Activated naive CD4-positive, alpha-beta T cell treated with anti-CD3 and anti-CD28 coated beads for 36 hours (primary cell): ENCODE measurements at regions not wholly inside any gene's neighbourhood (a gene's known extent, or its start where the extent isn't known, plus 50 kb on each side); places are given as distances from the start of the nearest gene placed in this dataset.
"Not testable (repeated sequence)": the region's sequence is repeated elsewhere in the genome, so short reads cannot be mapped to it uniquely, and the experiment has no call there.

Experiments used
- CTCF ChIA-PET: fragments of 350-600 bp; sonication (Branson Sonifier 250); formaldehyde crosslinking; loops from one replicate; lab custom pipeline; 2021; ENCODE audit warnings: antibody characterized with exemption; lab: Charles Lee
- DNase-seq: peaks from one replicate; pipeline ENCODE4 v3.0.0-alpha.2; 2020
- H3K27ac Mint-ChIP-seq: one replicate; pipeline ENCODE4 v1.8.0; 2021; ENCODE audit warnings: mild to moderate bottlenecking, mixed read lengths
- H3K27me3 Mint-ChIP-seq: one replicate; pipeline ENCODE4 v1.8.0; 2021; ENCODE audit warnings: low read depth, mixed read lengths
- H3K36me3 Mint-ChIP-seq: one replicate; pipeline ENCODE4 v1.8.0; 2021; ENCODE audit warnings: low read depth, mixed read lengths
- H3K4me1 Mint-ChIP-seq: one replicate; pipeline ENCODE4 v1.8.0; 2021; ENCODE audit warnings: low read depth, mixed read lengths
- H3K4me3 Mint-ChIP-seq: one replicate; pipeline ENCODE4 v1.8.0; 2021; ENCODE audit warnings: mild to moderate bottlenecking, moderate library complexity, mixed read lengths
- H3K9me3 Mint-ChIP-seq: one replicate; pipeline ENCODE4 v1.8.0; 2021; ENCODE audit warnings: mixed read lengths
- intact Hi-C: fragments of 100-400 bp; cut with micrococcal nuclease; formaldehyde crosslinking; loops from one replicate; pipeline ENCODE4 v1.15.1; 2023

- Mint-ChIP-seq H3K9me3 (peaks cover 21% of the 10 kb centered on the region), H3K36me3 (no peaks in the 10 kb centered on the region), H3K4me1 (no peaks in the 10 kb centered on the region), H3K27ac (no peak overlapping the region), H3K4me3 (no peak overlapping the region), H3K27me3 (no peaks in the 10 kb centered on the region)
- no peak for DNase-seq
- intact Hi-C loops = no loop called here
- CTCF ChIA-PET = no interaction called here
Observed at GRCh38 chr4:188934320-188934962, 795.2 kb downstream of the TRIML1 start.

GRCh38 chr4:188941524-188942119 is 802.4 kb downstream of the TRIML1 start:
- H3K9me3 Mint-ChIP-seq = peaks cover 5% of the 10 kb centered on the region
- H3K27me3 Mint-ChIP-seq = no peaks in the 10 kb centered on the region
- CTCF ChIA-PET = no interaction called here
- H3K4me1 Mint-ChIP-seq = no peaks in the 10 kb centered on the region
- H3K36me3 Mint-ChIP-seq = no peaks in the 10 kb centered on the region
- no peak overlapping the region for H3K27ac Mint-ChIP-seq
- intact Hi-C loops = no loop called here
- no peak overlapping the region for H3K4me3 Mint-ChIP-seq
- DNase-seq = no peak

GRCh38 chr4:188942606-188943005 is 803.4 kb downstream of the TRIML1 start:
- Mint-ChIP-seq H3K4me3 (no peak overlapping the region), H3K9me3 (peaks cover 5% of the 10 kb centered on the region), H3K4me1 (no peaks in the 10 kb centered on the region), H3K27ac (no peak overlapping the region), H3K36me3 (no peaks in the 10 kb centered on the region), H3K27me3 (no peaks in the 10 kb centered on the region)
- no peak for DNase-seq
- CTCF ChIA-PET = no interaction called here
- intact Hi-C loops = no loop called here

GRCh38 chr4:188949596-188949995 is 810.4 kb downstream of the TRIML1 start:
- intact Hi-C loops = no loop called here
- peaks cover 2% of the 10 kb centered on the region for H3K27me3 Mint-ChIP-seq
- no peak for DNase-seq
- no peaks in the 10 kb centered on the region for H3K4me1 Mint-ChIP-seq
- H3K27ac Mint-ChIP-seq = no peak overlapping the region
- CTCF ChIA-PET = no interaction called here
- no peak overlapping the region for H3K4me3 Mint-ChIP-seq
- no peaks in the 10 kb centered on the region for H3K36me3 Mint-ChIP-seq
- no peaks in the 10 kb centered on the region for H3K9me3 Mint-ChIP-seq

- no peak for DNase-seq
- intact Hi-C loops = no loop called here
- H3K9me3 Mint-ChIP-seq = peaks cover 6% of the 10 kb centered on the region
- no peaks in the 10 kb centered on the region for H3K36me3 Mint-ChIP-seq
- no peak overlapping the region for H3K4me3 Mint-ChIP-seq
- no peaks in the 10 kb centered on the region for H3K27me3 Mint-ChIP-seq
- no peaks in the 10 kb centered on the region for H3K4me1 Mint-ChIP-seq
- CTCF ChIA-PET = no interaction called here
- no peak overlapping the region for H3K27ac Mint-ChIP-seq
Observed at GRCh38 chr4:188955066-188955465, 815.8 kb downstream of the TRIML1 start.

- peaks cover 6% of the 10 kb centered on the region for H3K9me3 Mint-ChIP-seq
Observed at GRCh38 chr4:188956566-188956965, 817.3 kb downstream of the TRIML1 start.

GRCh38 chr4:188958346-188958745 is 819.1 kb downstream of the TRIML1 start:
- intact Hi-C loops = no loop called here
- no peak for DNase-seq
- CTCF ChIA-PET = no interaction called here
- H3K4me1 Mint-ChIP-seq = no peaks in the 10 kb centered on the region
- peaks cover 8% of the 10 kb centered on the region for H3K9me3 Mint-ChIP-seq
- no peak overlapping the region for H3K4me3 Mint-ChIP-seq
- no peaks in the 10 kb centered on the region for H3K27me3 Mint-ChIP-seq
- H3K36me3 Mint-ChIP-seq = no peaks in the 10 kb centered on the region
- H3K27ac Mint-ChIP-seq = no peak overlapping the region

More at GRCh38 chr4:188956566-188956965, 817.3 kb downstream of the TRIML1 start:
- Mint-ChIP-seq H3K4me3 (no peak overlapping the region), H3K36me3 (no peaks in the 10 kb centered on the region), H3K4me1 (no peaks in the 10 kb centered on the region), H3K27ac (no peak overlapping the region), H3K27me3 (no peaks in the 10 kb centered on the region)
- intact Hi-C loops = no loop called here
- DNase-seq = no peak
- CTCF ChIA-PET = no interaction called here

GRCh38 chr4:188959424-188959823 is 820.2 kb downstream of the TRIML1 start:
- H3K4me1 Mint-ChIP-seq = no peaks in the 10 kb centered on the region
- H3K36me3 Mint-ChIP-seq = no peaks in the 10 kb centered on the region
- no peak overlapping the region for H3K27ac Mint-ChIP-seq
- CTCF ChIA-PET = no interaction called here
- H3K27me3 Mint-ChIP-seq = no peaks in the 10 kb centered on the region
- no peak for DNase-seq
- intact Hi-C loops = no loop called here
- H3K4me3 Mint-ChIP-seq = no peak overlapping the region
- peaks cover 8% of the 10 kb centered on the region for H3K9me3 Mint-ChIP-seq

GRCh38 chr4:188960411-188961093 is 821.3 kb downstream of the TRIML1 start:
- no peak overlapping the region for H3K27ac Mint-ChIP-seq
- no peak overlapping the region for H3K4me3 Mint-ChIP-seq
- peaks cover 7% of the 10 kb centered on the region for H3K9me3 Mint-ChIP-seq
- DNase-seq = no peak
- no peaks in the 10 kb centered on the region for H3K27me3 Mint-ChIP-seq
- CTCF ChIA-PET = no interaction called here
- no peaks in the 10 kb centered on the region for H3K4me1 Mint-ChIP-seq
- intact Hi-C loops = no loop called here
- H3K36me3 Mint-ChIP-seq = no peaks in the 10 kb centered on the region

GRCh38 chr4:188971125-188971524 is 831.9 kb downstream of the TRIML1 start:
- CTCF ChIA-PET = no interaction called here
- H3K27ac Mint-ChIP-seq = no peak overlapping the region
- H3K27me3 Mint-ChIP-seq = no peaks in the 10 kb centered on the region
- no peak for DNase-seq
- H3K4me3 Mint-ChIP-seq = no peak overlapping the region
- peaks cover 7% of the 10 kb centered on the region for H3K9me3 Mint-ChIP-seq
- intact Hi-C loops = loop anchor here (2.0 kb wide), 1 partner anchor 822 kb away; no protein-coding TSS in a partner anchor
- H3K36me3 Mint-ChIP-seq = no peaks in the 10 kb centered on the region
- no peaks in the 10 kb centered on the region for H3K4me1 Mint-ChIP-seq

GRCh38 chr4:188975271-188975670 is 836.0 kb downstream of the TRIML1 start:
- CTCF ChIA-PET = no interaction called here
- Mint-ChIP-seq H3K4me3 (no peak overlapping the region), H3K4me1 (no peaks in the 10 kb centered on the region), H3K36me3 (no peaks in the 10 kb centered on the region), H3K9me3 (peaks cover 5% of the 10 kb centered on the region), H3K27me3 (no peaks in the 10 kb centered on the region), H3K27ac (no peak overlapping the region)
- intact Hi-C loops = no loop called here
- DNase-seq = no peak

GRCh38 chr4:188976644-188977115 is 837.4 kb downstream of the TRIML1 start:
- Mint-ChIP-seq H3K4me1 (no peaks in the 10 kb centered on the region), H3K27ac (no peak overlapping the region), H3K4me3 (no peak overlapping the region), H3K27me3 (no peaks in the 10 kb centered on the region), H3K36me3 (no peaks in the 10 kb centered on the region), H3K9me3 (peaks cover 3% of the 10 kb centered on the region)
- no peak for DNase-seq
- CTCF ChIA-PET = no interaction called here
- intact Hi-C loops = no loop called here

GRCh38 chr4:188977232-188977631 is 838.0 kb downstream of the TRIML1 start:
- H3K4me1 Mint-ChIP-seq, CTCF ChIA-PET, H3K9me3 Mint-ChIP-seq, H3K27me3 Mint-ChIP-seq, H3K36me3 Mint-ChIP-seq, intact Hi-C loops, H3K27ac Mint-ChIP-seq, DNase-seq, H3K4me3 Mint-ChIP-seq: not testable (repeated sequence)
